Endothelial cell of umbilical vein (primary cell): ENCODE measurements at regions not wholly inside any gene's neighbourhood (a gene's known extent, or its start where the extent isn't known, plus 50 kb on each side); places are given as distances from the start of the nearest gene placed in this dataset.

ENCODE experiments used
- BruUV-seq: library from RNA; stranded (reverse); fragments of 400-500 nt; replicated peaks from 2 replicates; lab custom pipeline; 2021; lab: Mats Ljungman, UMichigan
- CTCF ChIA-PET: fragments of 300-600, 350-600 bp; sonication (Branson Sonifier 250); formaldehyde crosslinking; loops from one replicate; lab custom pipeline; 2021; ENCODE audit warnings: antibody characterized with exemption, inconsistent platforms; lab: Charles Lee
- POLR2A ChIA-PET: fragments of 300-600, 350-600 bp; sonication (Branson Sonifier 250); formaldehyde crosslinking; loops from one replicate; lab custom pipeline; 2021; ENCODE audit warnings: antibody characterized with exemption, inconsistent platforms; lab: Charles Lee
- DNase-seq: peaks from one replicate; pipeline ENCODE4 v3.0.0-alpha.2; 2011; ENCODE audit warnings: low read depth, low spot score
- FAIRE-seq: peaks from 2 replicates; lab custom pipeline; 2011; peaks lifted over from hg19 to GRCh38; lab: Jason Lieb, UNC
- H2AFZ ChIP-seq: 2 replicates; pipeline ENCODE4 v1.6.0; 2012; ENCODE audit warnings: low read depth, low read length, control low read depth, inconsistent platforms
- H3K27ac ChIP-seq: 2 replicates; pipeline ENCODE4 v1.5.1; 2011; ENCODE audit warnings: low read depth, mild to moderate bottlenecking, control low read depth, low read length, moderate library complexity; ENCODE audit not compliant: insufficient read depth
- H3K27me3 ChIP-seq, 2 experiments: 2 replicates each; pipeline versions ENCODE4 v1.6.0 to v1.6.1; 2011; ENCODE audit warnings: low read length in 2 of 2, mixed read lengths in 1 of 2; ENCODE audit not compliant: control insufficient read depth in 2 of 2, insufficient read depth in 2 of 2
- H3K36me3 ChIP-seq, 2 experiments: 2 replicates in 1 of 2; 3 replicates in 1 of 2; pipeline ENCODE4 v1.5.1; 2011; ENCODE audit warnings: low read length in 2 of 2, mild to moderate bottlenecking in 1 of 2, moderate library complexity in 1 of 2; ENCODE audit not compliant: control insufficient read depth in 2 of 2, insufficient read depth in 2 of 2; ENCODE audit errors: extremely low read depth in 1 of 2
- H3K4me1 ChIP-seq: 3 replicates; pipeline ENCODE4 v1.5.1; 2011; ENCODE audit warnings: mild to moderate bottlenecking, low read length; ENCODE audit not compliant: control insufficient read depth, insufficient read depth; ENCODE audit errors: extremely low read depth
- H3K4me2 ChIP-seq: 2 replicates; pipeline ENCODE4 v1.6.1; 2011; ENCODE audit warnings: low read length, control low read depth, mixed read lengths; ENCODE audit not compliant: insufficient read depth
- H3K4me3 ChIP-seq, 3 experiments: fragments of 200-600 bp in 1 of 3; sonication (generic), shearing (Covaris generic) in 1 of 3; replicated peaks in 1 of 3; 2 replicates each; pipeline ENCODE4 v1.5.1; 2011 to 2016; ENCODE audit warnings: control low read depth in 3 of 3, low read length in 3 of 3, mild to moderate bottlenecking in 2 of 3, inconsistent platforms in 1 of 3, low read depth in 1 of 3, moderate library complexity in 1 of 3; ENCODE audit not compliant: insufficient read depth in 1 of 3
- H3K79me2 ChIP-seq: 2 replicates; pipeline ENCODE4 v1.6.0; 2012; ENCODE audit warnings: low read length, inconsistent platforms; ENCODE audit not compliant: control insufficient read depth, insufficient read depth
- H3K9ac ChIP-seq: replicated peaks from 2 replicates; pipeline ENCODE3; 2011; ENCODE audit warnings: low read length, control low read depth; ENCODE audit not compliant: insufficient read depth; ENCODE audit errors: extremely low read depth
- H3K9me1 ChIP-seq: replicated peaks from 3 replicates; pipeline ENCODE4 v1.6.0; 2011; ENCODE audit warnings: mild to moderate bottlenecking, low read length; ENCODE audit not compliant: control insufficient read depth, insufficient read depth; ENCODE audit errors: extremely low read depth
- H3K9me3 ChIP-seq: replicated peaks from 2 replicates; pipeline ENCODE4 v1.5.1; 2012; ENCODE audit warnings: low read length, inconsistent platforms; ENCODE audit not compliant: control insufficient read depth, insufficient read depth
- H4K20me1 ChIP-seq: replicated peaks from 2 replicates; pipeline ENCODE3; 2011; ENCODE audit warnings: mild to moderate bottlenecking, low read length; ENCODE audit not compliant: control insufficient read depth, insufficient read depth; ENCODE audit errors: extremely low read depth
- EZH2 ChIP-seq: IDR thresholded peaks from 2 replicates; pipeline ENCODE4 v1.6.1; 2012; ENCODE audit warnings: borderline replicate concordance, low read depth, mild to moderate bottlenecking, moderate library complexity, low read length, inconsistent platforms; ENCODE audit not compliant: severe bottlenecking
- FOS ChIP-seq: IDR thresholded peaks from 2 replicates; pipeline ENCODE4 v1.6.1; 2011; ENCODE audit warnings: mild to moderate bottlenecking, low read length, moderate library complexity, borderline replicate concordance; ENCODE audit not compliant: insufficient read depth
- GATA2 ChIP-seq: IDR thresholded peaks from 2 replicates; pipeline ENCODE4 v1.7.0; 2011; ENCODE audit warnings: low read depth, mild to moderate bottlenecking, moderate library complexity, mixed read lengths, low read length; ENCODE audit not compliant: insufficient read length, insufficient read depth
- JUN ChIP-seq: IDR thresholded peaks from 2 replicates; pipeline ENCODE4 v1.6.1; 2011; ENCODE audit warnings: borderline replicate concordance, low read depth; ENCODE audit not compliant: insufficient read length, insufficient read depth
- MAX ChIP-seq: IDR thresholded peaks from 2 replicates; pipeline ENCODE4 v1.6.1; 2011; ENCODE audit not compliant: insufficient read depth, insufficient read length
- MYC ChIP-seq: IDR thresholded peaks from one replicate; pipeline ENCODE4 v1.6.1; 2011; ENCODE audit warnings: mild to moderate bottlenecking, low read depth, low read length
- POLR2A ChIP-seq: IDR thresholded peaks from 2 replicates; pipeline ENCODE4 v1.6.1; 2012; ENCODE audit warnings: low read depth, mild to moderate bottlenecking, control low read depth, low read length
- POLR2AphosphoS5 ChIP-seq: IDR thresholded peaks from 2 replicates; pipeline ENCODE4 v1.6.1; 2012; ENCODE audit warnings: low read depth, mild to moderate bottlenecking, control low read depth, low read length, moderate library complexity; ENCODE audit not compliant: insufficient read depth
- dilution Hi-C: fragments of 300-500 bp; cut with MboI; formaldehyde crosslinking; loops from one replicate; pipeline ENCODE4 v1.15.0; 2019; ENCODE audit warnings: low sequenced_read_pairs; ENCODE audit not compliant: extremely low pct_ligation_motif_present
- intact Hi-C: fragments of 100-400 bp; cut with micrococcal nuclease; formaldehyde crosslinking; loops from one replicate; pipeline ENCODE4 v1.10.0; 2022
- TF ChIP-seq, protein P1 (sequence below), 2 donors: IDR thresholded peaks; 1 replicate in 1 of 2; 2 replicates in 1 of 2; pipeline ENCODE4 v1.5.1; 2011; ENCODE audit warnings: low read length in 2 of 2, mild to moderate bottlenecking in 2 of 2, moderate library complexity in 2 of 2, control low read depth in 1 of 2, inconsistent platforms in 1 of 2, low read depth in 1 of 2; ENCODE audit not compliant: insufficient read depth in 1 of 2; ENCODE audit errors: extremely low read depth in 1 of 2

DNA sequence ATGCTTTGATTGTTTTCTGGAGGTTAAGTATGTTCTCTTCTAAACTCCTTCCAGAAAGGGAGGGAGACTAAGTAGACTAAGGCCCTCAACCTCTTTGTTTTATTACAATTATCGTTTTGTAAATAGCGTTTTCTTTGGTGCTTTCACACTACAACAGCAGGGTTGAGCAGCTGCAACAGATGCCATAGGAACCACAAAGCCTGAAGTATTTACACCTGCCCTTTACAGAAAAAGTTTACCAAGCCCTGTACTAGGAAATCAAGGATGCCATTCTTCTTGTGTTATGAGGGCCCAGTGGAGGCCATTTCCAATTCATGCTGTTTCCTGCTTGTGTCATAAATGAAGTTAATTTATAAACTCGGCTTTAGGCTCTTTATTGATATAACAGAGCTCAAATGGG, 914.8 kb downstream of the DCDC2C start:
- Histone ChIP-seq H3K27me3 (no peaks in the 10 kb centered on the region), H3K9me3 (no peaks in the 10 kb centered on the region), H3K36me3 (no peaks in the 10 kb centered on the region), H3K9me1 (no peaks in the 10 kb centered on the region), H2AFZ (no peak overlapping the region), H4K20me1 (no peaks in the 10 kb centered on the region), H3K4me1 (no peaks in the 10 kb centered on the region), H3K4me3 (no peak overlapping the region), H3K4me2 (no peak overlapping the region), H3K27ac (no peak overlapping the region), H3K9ac (no peak overlapping the region), H3K79me2 (no peaks in the 10 kb centered on the region)
- ChIA-PET POLR2A (no interaction called here), CTCF (no interaction called here)
- intact Hi-C loops (no loop called here), dilution Hi-C loops (no loop called here)
- DNase-seq (no peak), FAIRE-seq (no peak)
- no TSS peak for BruUV-seq
- TF ChIP-seq MAX (no peak), JUN (no peak)

GRCh38 chr2:4618630-4619228, 915.4 kb downstream of the DCDC2C start:
- no peak overlapping the region for H3K4me3 ChIP-seq
- no peaks in the 10 kb centered on the region for H3K4me1 ChIP-seq
- ChIA-PET POLR2A (no interaction called here), CTCF (no interaction called here)
- no peaks in the 10 kb centered on the region for H3K9me1 ChIP-seq
- no peaks in the 10 kb centered on the region for H3K79me2 ChIP-seq
- no peak for DNase-seq
- H3K9me3 ChIP-seq = no peaks in the 10 kb centered on the region
- no TSS peak for BruUV-seq
- H2AFZ ChIP-seq = peak overlapping the region; percentile 34
- no peaks in the 10 kb centered on the region for H3K36me3 ChIP-seq
- FAIRE-seq = no peak
- no peak overlapping the region for H3K27ac ChIP-seq
- no peaks in the 10 kb centered on the region for H4K20me1 ChIP-seq
- no peaks in the 10 kb centered on the region for H3K27me3 ChIP-seq
- H3K4me2 ChIP-seq = no peak overlapping the region
- intact Hi-C loops = no loop called here
- dilution Hi-C loops = no loop called here
- TF ChIP-seq FOS (no peak), GATA2 (no peak), POLR2A (no peak), JUN (no peak), EZH2 (no peak), MAX (no peak), MYC (no peak), POLR2AphosphoS5 (no peak)
- TF ChIP-seq, protein P1, sequence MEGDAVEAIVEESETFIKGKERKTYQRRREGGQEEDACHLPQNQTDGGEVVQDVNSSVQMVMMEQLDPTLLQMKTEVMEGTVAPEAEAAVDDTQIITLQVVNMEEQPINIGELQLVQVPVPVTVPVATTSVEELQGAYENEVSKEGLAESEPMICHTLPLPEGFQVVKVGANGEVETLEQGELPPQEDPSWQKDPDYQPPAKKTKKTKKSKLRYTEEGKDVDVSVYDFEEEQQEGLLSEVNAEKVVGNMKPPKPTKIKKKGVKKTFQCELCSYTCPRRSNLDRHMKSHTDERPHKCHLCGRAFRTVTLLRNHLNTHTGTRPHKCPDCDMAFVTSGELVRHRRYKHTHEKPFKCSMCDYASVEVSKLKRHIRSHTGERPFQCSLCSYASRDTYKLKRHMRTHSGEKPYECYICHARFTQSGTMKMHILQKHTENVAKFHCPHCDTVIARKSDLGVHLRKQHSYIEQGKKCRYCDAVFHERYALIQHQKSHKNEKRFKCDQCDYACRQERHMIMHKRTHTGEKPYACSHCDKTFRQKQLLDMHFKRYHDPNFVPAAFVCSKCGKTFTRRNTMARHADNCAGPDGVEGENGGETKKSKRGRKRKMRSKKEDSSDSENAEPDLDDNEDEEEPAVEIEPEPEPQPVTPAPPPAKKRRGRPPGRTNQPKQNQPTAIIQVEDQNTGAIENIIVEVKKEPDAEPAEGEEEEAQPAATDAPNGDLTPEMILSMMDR (IDR thresholded peaks at IDR 0.05; ENCODE audit: extremely low read depth in 1 of 2, insufficient read depth in 1 of 2, low read depth in 1 of 2, low read length in 2 of 2) = no peak
- H3K9ac ChIP-seq = no peak overlapping the region
